Fibroblast of lung (primary cell): ENCODE measurements at regions not wholly inside any gene's neighbourhood (a gene's known extent, or its start where the extent isn't known, plus 50 kb on each side); places are given as distances from the start of the nearest gene placed in this dataset.

Source experiments
- DNase-seq, 2 donors: peaks; one replicate each; pipeline versions ENCODE4 v3.0.0 to v3.0.0-alpha.2; 2010; ENCODE audit warnings: low read depth in 2 of 2
- H2AFZ ChIP-seq: 2 replicates; pipeline ENCODE4 v1.5.1; 2012; ENCODE audit warnings: low read length, control low read depth, inconsistent platforms
- H3K27ac ChIP-seq: 2 replicates; pipeline ENCODE4 v1.5.1; 2011; ENCODE audit warnings: low read length, control low read depth; ENCODE audit not compliant: insufficient read depth
- H3K27me3 ChIP-seq: 2 replicates; pipeline ENCODE4 v1.5.1; 2011; ENCODE audit warnings: mild to moderate bottlenecking, low read length; ENCODE audit not compliant: control insufficient read depth, insufficient read depth
- H3K36me3 ChIP-seq: 2 replicates; pipeline ENCODE4 v1.5.1; 2011; ENCODE audit warnings: low read length; ENCODE audit not compliant: control insufficient read depth, insufficient read depth
- H3K4me1 ChIP-seq: 2 replicates; pipeline ENCODE4 v1.5.1; 2011; ENCODE audit warnings: low read length; ENCODE audit not compliant: control insufficient read depth, insufficient read depth; ENCODE audit errors: extremely low read depth
- H3K4me2 ChIP-seq: 2 replicates; pipeline ENCODE4 v1.5.1; 2011; ENCODE audit warnings: low read length, control low read depth; ENCODE audit not compliant: insufficient read depth; ENCODE audit errors: extremely low read depth
- H3K4me3 ChIP-seq, 4 experiments: fragments of 200-600 bp in 1 of 4; sonication (generic) in 1 of 4; replicated peaks in 1 of 4; 2 replicates each; pipeline ENCODE4 v1.5.1; 2011 to 2016; ENCODE audit warnings: low read length in 4 of 4, low read depth in 3 of 4, mild to moderate bottlenecking in 3 of 4, control low read depth in 2 of 4, inconsistent platforms in 1 of 4, mixed read lengths in 1 of 4; ENCODE audit not compliant: insufficient read depth in 1 of 4; ENCODE audit errors: control extremely low read depth in 1 of 4
- H3K79me2 ChIP-seq: 2 replicates; pipeline ENCODE4 v1.5.1; 2012; ENCODE audit warnings: mild to moderate bottlenecking, low read length, inconsistent platforms; ENCODE audit not compliant: control insufficient read depth, insufficient read depth
- H3K9ac ChIP-seq: 2 replicates; pipeline ENCODE4 v1.5.1; 2011; ENCODE audit warnings: mild to moderate bottlenecking, low read length, control low read depth; ENCODE audit not compliant: insufficient read depth
- H3K9me3 ChIP-seq: 2 replicates; pipeline ENCODE4 v1.5.1; 2012; ENCODE audit warnings: low read depth, low read length; ENCODE audit not compliant: control insufficient read depth, insufficient read depth
- H4K20me1 ChIP-seq: 2 replicates; pipeline ENCODE4 v1.5.1; 2011; ENCODE audit warnings: low read length; ENCODE audit not compliant: control insufficient read depth, insufficient read depth; ENCODE audit errors: extremely low read depth
- CTCF ChIP-seq, 2 donors: IDR thresholded peaks in 1 of 2; conservative IDR thresholded peaks in 1 of 2; 1 replicate in 1 of 2; 2 replicates in 1 of 2; pipeline ENCODE4 v1.5.1; 2011 to 2012; ENCODE audit warnings: low read length in 2 of 2, control low read depth in 1 of 2, inconsistent platforms in 1 of 2, low read depth in 1 of 2, mild to moderate bottlenecking in 1 of 2
- EZH2 ChIP-seq: IDR thresholded peaks from 2 replicates; pipeline ENCODE4 v1.5.1; 2012; ENCODE audit warnings: low read length, control low read depth, mild to moderate bottlenecking; ENCODE audit errors: missing control alignments

- Histone ChIP-seq H3K4me3 (no peak overlapping the region), H3K79me2 (no peaks in the 10 kb centered on the region), H3K9ac (no peak overlapping the region), H2AFZ (no peak overlapping the region), H3K36me3 (no peaks in the 10 kb centered on the region), H3K4me2 (no peak overlapping the region), H3K27me3 (peaks cover 2% of the 10 kb centered on the region), H3K27ac (no peak overlapping the region), H3K9me3 (no peaks in the 10 kb centered on the region), H3K4me1 (no peaks in the 10 kb centered on the region), H4K20me1 (no peaks in the 10 kb centered on the region)
- DNase-seq: no peak
- TF ChIP-seq CTCF (conservative IDR thresholded peaks at IDR 0.05 in 1 of 2, IDR thresholded peaks at IDR 0.05 in 1 of 2; ENCODE audit: low read depth in 1 of 2, low read length in 2 of 2): no peak
- no peak for TF ChIP-seq EZH2
These were observed 99.2 kb downstream of the PHETA1 start for GRCh38 chr12:111269718-111270117.

- peak; percentile 34 to 55 for TF ChIP-seq CTCF (conservative IDR thresholded peaks at IDR 0.05 in 1 of 2, IDR thresholded peaks at IDR 0.05 in 1 of 2; ENCODE audit: low read depth in 1 of 2, low read length in 2 of 2)
- no peak for TF ChIP-seq EZH2
- H3K4me2 ChIP-seq: no peak overlapping the region
- no peaks in the 10 kb centered on the region for H3K36me3 ChIP-seq
- no peak for DNase-seq
- H3K4me3 ChIP-seq: no peak overlapping the region
- H2AFZ ChIP-seq: no peak overlapping the region
- H4K20me1 ChIP-seq: no peaks in the 10 kb centered on the region
- no peaks in the 10 kb centered on the region for H3K4me1 ChIP-seq
- no peak overlapping the region for H3K9ac ChIP-seq
- H3K27ac ChIP-seq: no peak overlapping the region
- no peaks in the 10 kb centered on the region for H3K9me3 ChIP-seq
- H3K27me3 ChIP-seq: peaks cover 2% of the 10 kb centered on the region
- no peaks in the 10 kb centered on the region for H3K79me2 ChIP-seq
These were observed 99.9 kb downstream of the PHETA1 start for GRCh38 chr12:111268738-111269572.

GRCh38 chr12:111267144-111267543 is 101.8 kb downstream of the PHETA1 start:
- TF ChIP-seq EZH2: no peak
- Histone ChIP-seq H3K27ac (no peak overlapping the region), H3K79me2 (no peaks in the 10 kb centered on the region), H3K36me3 (no peaks in the 10 kb centered on the region), H3K9me3 (no peaks in the 10 kb centered on the region), H3K4me2 (no peak overlapping the region), H4K20me1 (no peaks in the 10 kb centered on the region), H3K27me3 (peaks cover 2% of the 10 kb centered on the region), H3K4me1 (no peaks in the 10 kb centered on the region), H3K9ac (no peak overlapping the region), H3K4me3 (no peak overlapping the region), H2AFZ (no peak overlapping the region)
- no peak for DNase-seq
